Kidney (tissue), 13 donors: ENCODE measurements at regions not wholly inside any gene's neighbourhood (a gene's known extent, or its start where the extent isn't known, plus 50 kb on each side); places are given as distances from the start of the nearest gene placed in this dataset.

Experiments
- DNase-seq, 5 donors: peaks; one replicate each; pipeline ENCODE4 v3.0.0-alpha.2; 2013 to 2020
- FAIRE-seq: peaks from 2 replicates; lab custom pipeline; 2012; peaks lifted over from hg19 to GRCh38; lab: Jason Lieb, UNC
- H3K27ac ChIP-seq, 2 donors: one replicate each; pipeline ENCODE4 v1.7.0; 2013; ENCODE audit warnings: low read depth in 2 of 2, low read length in 2 of 2, inconsistent platforms in 1 of 2
- H3K27me3 ChIP-seq: one replicate; pipeline ENCODE4 v1.7.1; 2013; ENCODE audit warnings: low read length, inconsistent platforms; ENCODE audit not compliant: control insufficient read depth, insufficient read depth
- H3K36me3 ChIP-seq, 3 donors: one replicate each; pipeline versions ENCODE4 v1.7.0 to v1.7.1; 2013; ENCODE audit warnings: low read length in 3 of 3, control low read depth in 1 of 3, inconsistent platforms in 1 of 3; ENCODE audit not compliant: insufficient read depth in 3 of 3, control insufficient read depth in 2 of 3
- H3K4me1 ChIP-seq, 3 donors: one replicate each; pipeline versions ENCODE4 v1.7.0 to v1.7.1; 2013; ENCODE audit warnings: low read length in 3 of 3, inconsistent platforms in 1 of 3, low read depth in 1 of 3; ENCODE audit not compliant: control insufficient read depth in 2 of 3, insufficient read depth in 2 of 3
- H3K4me3 ChIP-seq, 3 donors: one replicate each; pipeline versions ENCODE4 v1.7.0 to v1.8.1; 2013; ENCODE audit warnings: low read length in 3 of 3, control low read depth in 1 of 3, inconsistent platforms in 1 of 3
- H3K9ac ChIP-seq, 3 donors: one replicate each; pipeline versions ENCODE4 v1.7.0 to v1.7.1; 2013; ENCODE audit warnings: low read length in 3 of 3, control low read depth in 1 of 3, inconsistent platforms in 1 of 3
- H3K9me3 ChIP-seq, 3 donors: one replicate each; pipeline versions ENCODE4 v1.7.0 to v1.7.1; 2013; ENCODE audit warnings: low read length in 3 of 3, control low read depth in 1 of 3, inconsistent platforms in 1 of 3; ENCODE audit not compliant: control insufficient read depth in 2 of 3, insufficient read depth in 1 of 3
- CTCF ChIP-seq: IDR thresholded peaks from 3 replicates; pipeline ENCODE4 v1.5.1; 2012; ENCODE audit warnings: mild to moderate bottlenecking, moderate library complexity, borderline replicate concordance; ENCODE audit not compliant: insufficient read depth; ENCODE audit errors: extremely low read depth
- intact Hi-C: fragments of 100-400 bp; cut with DNase I; formaldehyde crosslinking; loops from one replicate; pipeline ENCODE4 v1.11.1; 2022
- donor health status: control.
- donor health status: control.
- donor health status: control.
- donor health status: control.
- donor health status: control.
- donor health status: DM: yes; HTN: yes; CAD: no.
- donor health status: Normal renal cell carcinoma (clear cell type).

- DNase-seq (no peak), FAIRE-seq (no peak)
- Histone ChIP-seq H3K4me1 (no peaks in the 10 kb centered on the region), H3K27me3 (no peaks in the 10 kb centered on the region), H3K27ac (no peak overlapping the region), H3K4me3 (no peak overlapping the region), H3K9me3 (no peaks in the 10 kb centered on the region), H3K36me3 (no peaks in the 10 kb centered on the region), H3K9ac (no peak overlapping the region)
- TF ChIP-seq CTCF = no peak
- intact Hi-C loops = no loop called here
These were observed 80.9 kb upstream of the CDC42BPA start for GRCh38 chr1:227399152-227399730.

GRCh38 chr1:227397354-227397978 is 79.2 kb upstream of the CDC42BPA start:
- H3K9me3 ChIP-seq = no peaks in the 10 kb centered on the region
- H3K27me3 ChIP-seq = no peaks in the 10 kb centered on the region
- H3K27ac ChIP-seq = no peak overlapping the region
- H3K36me3 ChIP-seq = no peaks in the 10 kb centered on the region
- no peak overlapping the region for H3K4me3 ChIP-seq
- no peak overlapping the region for H3K9ac ChIP-seq
- no peaks in the 10 kb centered on the region for H3K4me1 ChIP-seq
- intact Hi-C loops = no loop called here
- DNase-seq (no peak), FAIRE-seq (no peak)
- no peak for TF ChIP-seq CTCF

GRCh38 chr1:227396539-227397353 is 78.5 kb upstream of the CDC42BPA start:
- Histone ChIP-seq H3K27ac (no peak overlapping the region), H3K9ac (no peak overlapping the region), H3K9me3 (no peaks in the 10 kb centered on the region), H3K36me3 (no peaks in the 10 kb centered on the region), H3K4me3 (no peak overlapping the region), H3K27me3 (no peaks in the 10 kb centered on the region), H3K4me1 (no peaks in the 10 kb centered on the region)
- intact Hi-C loops = no loop called here
- DNase-seq (no peak), FAIRE-seq (no peak)
- TF ChIP-seq CTCF = no peak
